ENCODE measurements at regions not wholly inside any gene's neighbourhood (a gene's known extent, or its start where the extent isn't known, plus 50 kb on each side); places are given as distances from the start of the nearest gene placed in this dataset.

- H3K4me3 ChIP-seq: no peak overlapping the region
- no peaks in the 10 kb centered on the region for H3K36me3 ChIP-seq
- H3K27me3 ChIP-seq: no peaks in the 10 kb centered on the region
- TF ChIP-seq CTCF (IDR thresholded peaks at IDR 0.05; ENCODE audit: low read depth, low read length): no peak
- H3K9me3 ChIP-seq (ENCODE audit: low read depth): no peaks in the 10 kb centered on the region
- H3K4me1 ChIP-seq (ENCODE audit: low read depth): no peaks in the 10 kb centered on the region
- DNase-seq (ENCODE audit: low read depth in 1 of 2, low spot score in 1 of 2): no peak
- H3K27ac ChIP-seq: no peak overlapping the region
Observed at GRCh38 chr1:2952371-2952770, 68.9 kb upstream of the ACTRT2 start.

GRCh38 chr1:2952992-2953391, 68.3 kb upstream of the ACTRT2 start:
- Histone ChIP-seq H3K9me3 (ENCODE audit: low read depth) (no peaks in the 10 kb centered on the region), H3K4me3 (no peak overlapping the region), H3K27me3 (no peaks in the 10 kb centered on the region), H3K4me1 (ENCODE audit: low read depth) (no peaks in the 10 kb centered on the region), H3K27ac (no peak overlapping the region), H3K36me3 (no peaks in the 10 kb centered on the region)
- no peak for TF ChIP-seq CTCF (IDR thresholded peaks at IDR 0.05; ENCODE audit: low read depth, low read length)
- no peak for DNase-seq (ENCODE audit: low read depth in 1 of 2, low spot score in 1 of 2)

DNA sequence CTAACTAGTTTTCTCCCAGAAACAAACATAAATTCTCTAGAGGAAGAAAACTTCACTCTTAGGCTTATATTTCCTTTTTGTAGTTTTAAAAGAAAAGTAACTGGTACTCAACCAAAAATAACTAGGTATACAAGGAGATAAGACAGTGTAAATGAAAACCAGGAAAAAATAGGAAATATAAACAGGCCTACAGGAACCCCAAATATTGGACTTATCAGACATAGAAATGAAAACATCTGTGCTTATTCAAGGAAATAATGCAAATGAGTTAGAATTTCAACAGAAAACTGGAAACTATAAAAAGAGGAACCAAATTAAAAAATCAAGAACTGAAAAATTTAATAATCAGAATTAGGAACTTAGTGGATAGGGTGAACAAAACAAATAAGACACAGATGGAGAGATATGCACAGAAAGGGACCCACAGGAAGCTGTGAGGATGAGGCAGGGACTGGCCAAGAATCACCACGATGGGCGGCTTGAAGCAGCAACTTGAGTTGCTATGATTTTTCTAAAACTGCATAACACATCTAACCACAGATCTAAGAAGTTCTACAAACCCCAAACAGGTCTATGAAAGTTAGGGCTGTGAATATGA, 67.5 kb upstream of the ACTRT2 start:
- Histone ChIP-seq H3K4me1 (ENCODE audit: low read depth) (no peaks in the 10 kb centered on the region), H3K36me3 (no peaks in the 10 kb centered on the region), H3K4me3 (no peak overlapping the region), H3K27me3 (no peaks in the 10 kb centered on the region), H3K9me3 (ENCODE audit: low read depth) (no peaks in the 10 kb centered on the region), H3K27ac (no peak overlapping the region)
- no peak for TF ChIP-seq CTCF (IDR thresholded peaks at IDR 0.05; ENCODE audit: low read depth, low read length)
- no peak for DNase-seq (ENCODE audit: low read depth in 1 of 2, low spot score in 1 of 2)

DNA sequence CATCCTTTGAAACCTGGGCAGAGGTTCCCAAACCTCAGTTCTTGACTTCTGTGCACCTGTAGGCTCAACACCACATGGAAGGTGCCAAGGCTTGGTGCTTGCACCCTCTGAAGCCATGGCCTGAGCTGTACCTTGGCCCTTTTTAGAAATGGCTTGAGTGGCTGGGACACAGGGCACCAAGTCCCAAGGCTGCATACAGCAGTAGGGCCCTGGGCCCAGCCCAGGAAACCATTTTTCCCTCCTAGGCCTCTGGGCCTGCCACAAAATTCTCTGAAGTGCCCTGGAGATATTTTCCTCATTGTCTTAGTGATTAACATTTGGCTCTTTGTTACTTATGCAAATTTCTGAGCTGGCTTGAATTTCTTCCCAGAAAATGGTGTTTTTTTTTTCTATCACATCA, 65.6 kb upstream of the ACTRT2 start:
- no peak overlapping the region for H3K27ac ChIP-seq

DNA sequence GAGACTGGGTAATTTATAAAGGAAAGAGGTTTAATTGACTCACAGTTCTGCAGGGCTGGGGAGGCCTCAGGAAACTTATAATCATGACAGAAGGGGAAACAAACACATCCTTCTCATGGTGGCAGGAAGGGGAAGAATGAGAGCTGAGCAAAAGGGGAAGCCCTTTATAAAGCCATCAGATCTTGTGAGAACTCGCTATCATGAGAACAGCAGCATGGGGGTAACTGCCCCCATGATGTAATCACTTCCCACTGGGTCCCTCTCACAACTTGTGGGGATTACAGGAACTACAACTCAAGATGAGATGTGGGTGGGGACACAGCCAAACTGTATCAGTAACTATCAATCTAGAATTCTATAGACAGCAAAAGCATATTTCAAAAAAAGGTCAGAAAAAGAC, 64.7 kb upstream of the ACTRT2 start:
- no peaks in the 10 kb centered on the region for H3K9me3 ChIP-seq (ENCODE audit: low read depth)
- H3K27me3 ChIP-seq: no peaks in the 10 kb centered on the region

More for the DNA sequence above, 65.6 kb upstream of the ACTRT2 start:
- no peaks in the 10 kb centered on the region for H3K9me3 ChIP-seq (ENCODE audit: low read depth)
- DNase-seq (ENCODE audit: low read depth in 1 of 2, low spot score in 1 of 2): no peak
- H3K4me1 ChIP-seq (ENCODE audit: low read depth): no peaks in the 10 kb centered on the region
- no peaks in the 10 kb centered on the region for H3K36me3 ChIP-seq
- no peak for TF ChIP-seq CTCF (IDR thresholded peaks at IDR 0.05; ENCODE audit: low read depth, low read length)
- H3K27me3 ChIP-seq: no peaks in the 10 kb centered on the region
- H3K4me3 ChIP-seq: no peak overlapping the region

More for the DNA sequence above, 64.7 kb upstream of the ACTRT2 start:
- no peak overlapping the region for H3K4me3 ChIP-seq
- no peaks in the 10 kb centered on the region for H3K4me1 ChIP-seq (ENCODE audit: low read depth)
- DNase-seq (ENCODE audit: low read depth in 1 of 2, low spot score in 1 of 2): no peak
- H3K27ac ChIP-seq: no peak overlapping the region
- H3K36me3 ChIP-seq: no peaks in the 10 kb centered on the region
- no peak for TF ChIP-seq CTCF (IDR thresholded peaks at IDR 0.05; ENCODE audit: low read depth, low read length)
